ENCODE measurements at regions not wholly inside any gene's neighbourhood (a gene's known extent, or its start where the extent isn't known, plus 50 kb on each side); places are given as distances from the start of the nearest gene placed in this dataset.

DNA sequence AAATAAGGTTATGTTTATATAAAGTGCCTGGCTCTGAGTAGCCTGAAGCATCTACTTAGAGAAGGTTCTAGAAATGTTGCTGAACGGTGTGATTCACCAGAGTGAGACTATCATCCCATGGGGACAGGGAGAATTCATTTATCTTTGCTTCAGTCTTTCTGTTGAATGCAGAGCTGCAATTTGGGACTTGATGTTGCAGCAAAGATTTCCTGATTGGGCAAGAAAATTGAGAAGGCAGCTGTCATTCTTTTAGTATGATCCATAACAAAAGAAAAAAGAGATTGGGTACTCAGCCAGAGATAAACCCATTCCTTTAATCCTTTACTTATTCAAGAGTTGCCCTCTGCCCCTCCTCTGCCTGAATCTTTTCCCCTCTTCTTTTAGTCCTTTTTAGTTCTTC, 456.3 kb upstream of the WWC1 start:
- H3K4me3 Mint-ChIP-seq: no peak overlapping the region
- H3K4me1 Mint-ChIP-seq (ENCODE audit: low read depth): no peaks in the 10 kb centered on the region
- no peaks in the 10 kb centered on the region for H3K27me3 Mint-ChIP-seq (ENCODE audit: low read depth)
- ChIA-PET CTCF (no interaction called here), POLR2A (no interaction called here)
- H3K9me3 Mint-ChIP-seq (ENCODE audit: insufficient read depth): no peaks in the 10 kb centered on the region
- H3K27ac Mint-ChIP-seq: no peak overlapping the region
- no peaks in the 10 kb centered on the region for H3K36me3 Mint-ChIP-seq (ENCODE audit: low read depth)
- DNase-seq (no peak), ATAC-seq (no peak)

DNA sequence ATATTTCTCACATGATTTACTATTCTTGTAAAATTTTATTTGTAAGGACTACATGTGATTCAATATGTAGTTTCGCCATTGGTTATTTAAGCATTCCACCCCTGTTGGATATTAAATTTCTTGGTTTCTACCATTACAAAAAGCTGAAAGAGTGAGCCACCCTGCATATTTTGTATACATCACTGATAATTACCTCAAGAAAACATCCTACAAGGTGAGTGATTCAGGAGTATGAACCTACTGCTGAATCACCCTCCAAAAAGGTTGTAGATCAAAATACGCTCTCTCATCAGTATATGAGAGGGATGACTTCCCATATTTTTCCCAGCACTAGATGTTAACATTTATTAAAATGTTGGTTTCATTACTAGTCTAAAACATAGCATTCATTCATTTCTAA, 454.3 kb upstream of the WWC1 start:
- Mint-ChIP-seq H3K4me1 (ENCODE audit: low read depth) (no peaks in the 10 kb centered on the region), H3K27ac (no peak overlapping the region), H3K36me3 (ENCODE audit: low read depth) (no peaks in the 10 kb centered on the region), H3K4me3 (no peak overlapping the region), H3K9me3 (ENCODE audit: insufficient read depth) (no peaks in the 10 kb centered on the region), H3K27me3 (ENCODE audit: low read depth) (no peaks in the 10 kb centered on the region)
- ATAC-seq (no peak), DNase-seq (no peak)
- ChIA-PET CTCF (no interaction called here), POLR2A (no interaction called here)

DNA sequence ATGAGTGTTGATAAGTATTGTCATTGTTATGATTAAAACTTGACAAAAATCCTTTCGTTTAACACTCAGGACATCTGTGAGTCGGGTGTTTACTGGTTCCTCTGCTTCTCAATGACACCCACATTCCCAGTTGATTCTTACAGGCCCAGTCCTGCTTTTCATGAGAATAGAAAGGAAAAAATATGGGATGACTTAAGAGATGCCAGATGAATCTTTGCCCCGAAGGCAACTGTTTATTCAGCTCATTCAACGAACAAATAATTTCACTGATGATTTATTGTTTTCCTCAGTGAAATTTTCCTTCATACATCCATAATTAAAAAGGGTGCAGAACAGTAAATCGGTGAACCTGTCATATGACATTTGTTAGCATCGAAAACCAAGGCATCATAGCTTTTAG, 452.4 kb upstream of the WWC1 start:
- Mint-ChIP-seq H3K36me3 (ENCODE audit: low read depth) (no peaks in the 10 kb centered on the region), H3K27me3 (ENCODE audit: low read depth) (no peaks in the 10 kb centered on the region), H3K4me1 (ENCODE audit: low read depth) (no peaks in the 10 kb centered on the region), H3K9me3 (ENCODE audit: insufficient read depth) (no peaks in the 10 kb centered on the region), H3K4me3 (no peak overlapping the region), H3K27ac (no peak overlapping the region)
- ChIA-PET POLR2A (no interaction called here), CTCF (no interaction called here)
- no peak for DNase-seq
- no peak for ATAC-seq

DNA sequence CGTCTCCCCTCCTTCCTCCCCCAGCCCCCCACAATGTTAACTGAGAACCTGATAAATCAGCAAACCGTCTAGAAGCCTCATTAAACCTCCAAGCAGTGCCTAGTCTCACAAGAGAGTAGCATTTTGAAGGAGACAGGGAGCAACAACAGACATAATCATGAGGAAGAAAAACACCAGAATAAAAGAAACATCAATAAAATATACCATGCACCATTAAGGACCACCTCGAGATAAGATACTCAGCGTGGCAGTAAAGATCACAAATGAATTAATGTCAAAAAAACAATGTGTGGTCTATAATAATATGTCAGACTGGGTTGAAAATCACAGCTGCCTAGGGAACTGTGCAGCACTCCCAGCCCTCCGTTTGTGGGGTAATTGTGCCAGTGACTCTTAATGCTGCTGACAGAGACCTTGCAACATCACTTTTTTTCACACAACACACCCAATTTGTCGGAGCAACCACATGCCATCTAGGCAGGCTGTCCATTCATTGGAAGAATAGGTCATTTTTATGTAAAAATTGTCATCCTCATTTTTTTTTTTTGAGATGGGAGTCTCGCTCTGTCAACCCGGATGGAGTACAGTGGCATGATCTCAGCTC, 450.8 kb upstream of the WWC1 start:
- ChIA-PET CTCF (no interaction called here), POLR2A (no interaction called here)
- Mint-ChIP-seq H3K27ac (no peak overlapping the region), H3K27me3 (ENCODE audit: low read depth) (no peaks in the 10 kb centered on the region), H3K9me3 (ENCODE audit: insufficient read depth) (no peaks in the 10 kb centered on the region), H3K4me1 (ENCODE audit: low read depth) (no peaks in the 10 kb centered on the region), H3K36me3 (ENCODE audit: low read depth) (no peaks in the 10 kb centered on the region), H3K4me3 (no peak overlapping the region)
- DNase-seq (no peak), ATAC-seq (no peak)

DNA sequence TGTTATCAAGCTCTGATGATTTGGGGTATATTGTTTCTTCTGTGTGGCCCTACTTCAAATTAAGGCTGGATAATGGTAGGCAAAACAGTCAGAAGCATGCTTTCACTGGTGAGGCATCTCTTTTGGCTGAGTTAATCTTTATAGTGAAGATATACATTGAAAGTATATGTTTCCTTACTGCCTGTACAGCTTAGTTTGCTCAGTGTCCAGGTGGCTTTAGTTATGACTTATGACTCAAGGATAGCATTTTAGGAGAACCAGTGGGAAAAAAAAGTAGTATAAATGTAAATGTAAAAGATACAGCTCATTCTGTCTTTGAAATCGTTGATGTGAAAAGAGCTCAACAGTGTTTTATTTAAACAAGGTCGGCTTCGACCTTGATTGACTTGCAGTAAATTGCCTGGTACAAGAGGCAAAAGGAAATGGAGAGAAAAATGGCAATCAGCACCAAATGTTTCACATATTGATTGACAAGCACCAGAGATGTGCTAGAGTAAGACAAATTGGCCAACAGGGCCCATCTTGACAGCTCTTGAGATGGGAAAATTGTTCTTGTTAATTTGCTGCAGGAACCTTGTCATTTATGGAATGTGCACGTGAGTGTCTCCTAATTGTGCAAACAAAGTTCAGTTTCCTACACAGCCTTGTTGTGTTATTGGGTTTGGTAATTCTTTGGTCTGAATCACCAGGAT, 447.4 kb upstream of the WWC1 start:
- no peaks in the 10 kb centered on the region for H3K4me1 Mint-ChIP-seq (ENCODE audit: low read depth)
- no peak overlapping the region for H3K27ac Mint-ChIP-seq
- CTCF ChIA-PET: no interaction called here
- no peaks in the 10 kb centered on the region for H3K36me3 Mint-ChIP-seq (ENCODE audit: low read depth)
- no peak overlapping the region for H3K4me3 Mint-ChIP-seq
- H3K27me3 Mint-ChIP-seq (ENCODE audit: low read depth): no peaks in the 10 kb centered on the region
- no peak for ATAC-seq
- POLR2A ChIA-PET: no interaction called here
- DNase-seq: no peak
- H3K9me3 Mint-ChIP-seq (ENCODE audit: insufficient read depth): no peaks in the 10 kb centered on the region

DNA sequence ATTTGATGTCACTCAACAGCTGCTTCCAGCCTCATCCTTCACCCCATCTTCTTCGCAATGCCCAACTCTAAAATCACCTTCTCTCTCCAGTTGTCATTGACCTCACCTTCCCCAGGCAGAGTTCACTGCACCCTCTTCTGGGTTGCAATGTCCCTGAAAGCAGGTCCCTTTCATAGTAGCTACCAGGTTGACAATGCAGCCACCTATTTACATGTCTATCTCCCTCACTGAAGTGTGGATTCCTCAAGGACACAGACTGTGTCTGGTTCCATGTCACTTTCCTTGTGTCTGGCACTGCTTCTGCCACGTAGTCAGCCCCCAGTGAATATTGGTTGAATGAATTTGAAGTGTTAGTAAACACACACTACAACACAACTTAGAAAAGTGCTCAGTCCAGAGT, 445.5 kb upstream of the WWC1 start:
- Mint-ChIP-seq H3K27ac (no peak overlapping the region), H3K9me3 (ENCODE audit: insufficient read depth) (no peaks in the 10 kb centered on the region), H3K27me3 (ENCODE audit: low read depth) (no peaks in the 10 kb centered on the region), H3K4me3 (no peak overlapping the region), H3K4me1 (ENCODE audit: low read depth) (no peaks in the 10 kb centered on the region), H3K36me3 (ENCODE audit: low read depth) (no peaks in the 10 kb centered on the region)
- DNase-seq (no peak), ATAC-seq (no peak)
- ChIA-PET POLR2A (no interaction called here), CTCF (no interaction called here)

DNA sequence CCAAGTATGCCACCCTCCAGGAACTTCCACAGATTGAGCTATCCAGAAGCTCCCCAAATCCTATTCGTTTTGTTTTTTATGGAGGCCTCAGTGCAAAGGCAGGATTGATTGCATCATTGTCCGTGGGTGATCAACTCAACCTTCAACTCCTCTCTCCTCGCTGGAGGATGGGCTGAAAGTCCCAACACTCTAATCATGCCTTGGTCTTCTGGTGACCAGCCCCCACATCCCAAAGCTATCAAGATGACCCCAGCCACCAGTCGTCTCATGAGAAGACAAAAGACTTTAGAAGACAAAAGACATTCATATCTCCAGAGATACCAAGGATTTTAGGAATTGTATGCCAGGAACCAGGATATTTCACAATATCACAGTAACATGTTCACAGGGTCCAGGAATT, 441.6 kb upstream of the WWC1 start:
- Mint-ChIP-seq H3K4me1 (ENCODE audit: low read depth) (no peaks in the 10 kb centered on the region), H3K27ac (no peak overlapping the region), H3K9me3 (ENCODE audit: insufficient read depth) (no peaks in the 10 kb centered on the region), H3K27me3 (ENCODE audit: low read depth) (no peaks in the 10 kb centered on the region), H3K36me3 (ENCODE audit: low read depth) (no peaks in the 10 kb centered on the region), H3K4me3 (no peak overlapping the region)
- CTCF ChIA-PET: no interaction called here
- ATAC-seq (no peak), DNase-seq (no peak)
- POLR2A ChIA-PET: no interaction called here

DNA sequence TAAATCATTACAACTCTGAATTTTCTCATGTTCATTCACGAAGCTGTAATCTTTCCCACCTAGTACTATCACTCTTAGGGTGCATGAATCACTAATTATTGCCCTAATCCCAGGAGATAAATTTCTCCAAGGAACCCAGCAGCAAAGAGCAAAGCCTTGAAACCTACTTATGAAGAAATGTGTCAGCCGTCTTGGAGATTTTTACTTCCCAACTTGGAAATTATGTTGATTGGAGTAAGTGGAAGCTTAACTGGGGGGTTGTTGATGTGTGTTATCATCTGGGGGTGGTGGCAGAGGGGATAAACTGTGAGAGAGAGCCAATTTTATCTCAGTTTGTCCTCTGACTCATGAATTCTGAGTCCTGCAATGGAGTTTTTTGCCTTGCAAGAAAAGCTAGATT, 440.5 kb upstream of the WWC1 start:
- no peak for ATAC-seq
- ChIA-PET CTCF (no interaction called here), POLR2A (no interaction called here)
- no peaks in the 10 kb centered on the region for H3K27me3 Mint-ChIP-seq (ENCODE audit: low read depth)
- H3K36me3 Mint-ChIP-seq (ENCODE audit: low read depth): no peaks in the 10 kb centered on the region
- no peaks in the 10 kb centered on the region for H3K4me1 Mint-ChIP-seq (ENCODE audit: low read depth)
- H3K27ac Mint-ChIP-seq: no peak overlapping the region
- no peak overlapping the region for H3K4me3 Mint-ChIP-seq
- H3K9me3 Mint-ChIP-seq (ENCODE audit: insufficient read depth): no peaks in the 10 kb centered on the region
- no peak for DNase-seq

DNA sequence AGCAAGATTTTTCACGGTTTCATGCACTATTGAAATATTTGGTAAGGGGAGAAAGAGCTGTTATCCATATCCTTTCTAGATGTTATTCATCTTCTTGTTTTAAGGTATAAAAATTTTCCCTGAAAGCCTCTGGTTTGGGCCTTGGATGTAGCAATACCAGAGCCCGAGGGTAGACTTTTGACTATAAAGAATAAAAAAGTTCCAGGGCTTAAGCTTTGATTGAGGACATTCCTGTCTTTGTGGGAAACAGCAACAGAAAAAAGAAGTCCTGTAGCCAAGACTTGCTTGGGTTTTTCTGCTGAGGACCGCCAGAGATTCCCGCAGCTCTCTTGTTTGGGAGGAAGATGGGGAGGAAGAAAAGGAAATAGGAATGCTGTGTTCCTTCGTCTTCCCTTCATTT, 440.0 kb upstream of the WWC1 start:
- ATAC-seq (no peak), DNase-seq (no peak)
- no peaks in the 10 kb centered on the region for H3K27me3 Mint-ChIP-seq (ENCODE audit: low read depth)
- ChIA-PET POLR2A (no interaction called here), CTCF (no interaction called here)
- H3K4me3 Mint-ChIP-seq: no peak overlapping the region
- H3K4me1 Mint-ChIP-seq (ENCODE audit: low read depth): no peaks in the 10 kb centered on the region
- H3K27ac Mint-ChIP-seq: no peak overlapping the region
- no peaks in the 10 kb centered on the region for H3K9me3 Mint-ChIP-seq (ENCODE audit: insufficient read depth)
- no peaks in the 10 kb centered on the region for H3K36me3 Mint-ChIP-seq (ENCODE audit: low read depth)

DNA sequence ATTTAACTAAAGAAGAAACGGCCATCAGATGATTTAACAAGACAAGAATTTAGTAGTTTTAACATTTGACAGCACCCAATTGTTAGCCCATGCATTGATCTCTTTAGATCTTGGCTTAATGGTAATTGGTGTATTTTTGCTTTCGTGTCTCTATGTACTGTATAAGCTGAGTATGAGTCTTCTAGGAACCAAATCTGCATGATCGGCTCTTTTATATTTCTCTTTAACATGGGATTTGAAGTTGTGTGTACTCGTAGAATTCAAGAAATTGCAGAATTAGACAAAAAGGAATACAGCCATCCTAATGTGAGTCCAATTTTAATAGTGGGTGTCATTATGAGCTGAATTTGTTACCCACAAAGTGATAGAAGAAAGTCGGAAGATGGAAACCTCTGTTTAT, 438.9 kb upstream of the WWC1 start:
- no peaks in the 10 kb centered on the region for H3K9me3 Mint-ChIP-seq (ENCODE audit: insufficient read depth)
- DNase-seq (no peak), ATAC-seq (no peak)
- no peak overlapping the region for H3K27ac Mint-ChIP-seq
- H3K27me3 Mint-ChIP-seq (ENCODE audit: low read depth): no peaks in the 10 kb centered on the region
- POLR2A ChIA-PET: no interaction called here
- H3K4me1 Mint-ChIP-seq (ENCODE audit: low read depth): no peaks in the 10 kb centered on the region
- CTCF ChIA-PET: no interaction called here
- no peaks in the 10 kb centered on the region for H3K36me3 Mint-ChIP-seq (ENCODE audit: low read depth)
- no peak overlapping the region for H3K4me3 Mint-ChIP-seq

DNA sequence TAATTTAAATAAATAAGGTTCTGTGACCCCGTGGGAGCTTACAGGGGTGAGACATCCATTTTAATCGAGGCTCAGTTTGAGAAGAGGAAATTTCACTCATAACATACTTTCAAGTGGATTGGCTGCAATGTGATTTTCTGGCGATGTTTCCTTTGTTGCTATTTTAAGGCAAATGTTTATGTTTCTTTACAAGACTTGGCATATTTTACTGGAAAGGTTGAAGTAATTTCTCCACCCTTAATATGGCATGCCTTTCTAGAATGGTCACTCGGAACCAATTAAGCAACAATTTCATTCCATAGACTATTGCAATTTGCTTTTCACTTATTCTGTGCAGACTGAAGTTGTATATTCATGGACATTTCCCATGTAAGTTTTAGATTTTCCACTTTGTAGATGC, 438.0 kb upstream of the WWC1 start:
- CTCF ChIA-PET: no interaction called here
- Mint-ChIP-seq H3K4me1 (ENCODE audit: low read depth) (no peaks in the 10 kb centered on the region), H3K27ac (no peak overlapping the region), H3K36me3 (ENCODE audit: low read depth) (no peaks in the 10 kb centered on the region), H3K9me3 (ENCODE audit: insufficient read depth) (no peaks in the 10 kb centered on the region), H3K27me3 (ENCODE audit: low read depth) (no peaks in the 10 kb centered on the region), H3K4me3 (no peak overlapping the region)
- ATAC-seq (no peak), DNase-seq (no peak)
- POLR2A ChIA-PET: no interaction called here

DNA sequence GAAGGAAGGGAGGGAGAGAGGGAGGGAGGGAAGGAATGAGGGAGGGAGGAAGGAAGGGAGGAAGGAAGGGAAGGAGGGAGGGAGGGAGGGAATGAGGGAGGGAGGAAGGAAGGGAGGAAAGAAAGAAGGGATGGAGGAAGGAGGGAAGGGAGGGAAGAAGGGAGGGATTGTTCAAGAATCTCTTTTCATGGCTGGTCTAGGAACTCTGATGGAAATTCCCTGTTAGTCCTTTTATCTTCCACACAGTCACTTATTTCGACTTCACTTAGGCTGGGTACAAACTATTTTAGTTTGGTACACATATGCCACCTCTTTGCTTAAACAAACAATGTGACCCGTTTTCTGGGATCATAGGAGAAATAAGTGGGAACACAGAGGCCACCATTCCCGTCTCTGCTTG, 435.6 kb upstream of the WWC1 start:
- DNase-seq: no peak
- no peaks in the 10 kb centered on the region for H3K4me1 Mint-ChIP-seq (ENCODE audit: low read depth)
- POLR2A ChIA-PET: no interaction called here
- H3K27me3 Mint-ChIP-seq (ENCODE audit: low read depth): no peaks in the 10 kb centered on the region
- CTCF ChIA-PET: no interaction called here
- H3K36me3 Mint-ChIP-seq (ENCODE audit: low read depth): no peaks in the 10 kb centered on the region
- H3K9me3 Mint-ChIP-seq (ENCODE audit: insufficient read depth): no peaks in the 10 kb centered on the region
- H3K4me3 Mint-ChIP-seq: no peak overlapping the region
- no peak for ATAC-seq
- H3K27ac Mint-ChIP-seq: no peak overlapping the region

DNA sequence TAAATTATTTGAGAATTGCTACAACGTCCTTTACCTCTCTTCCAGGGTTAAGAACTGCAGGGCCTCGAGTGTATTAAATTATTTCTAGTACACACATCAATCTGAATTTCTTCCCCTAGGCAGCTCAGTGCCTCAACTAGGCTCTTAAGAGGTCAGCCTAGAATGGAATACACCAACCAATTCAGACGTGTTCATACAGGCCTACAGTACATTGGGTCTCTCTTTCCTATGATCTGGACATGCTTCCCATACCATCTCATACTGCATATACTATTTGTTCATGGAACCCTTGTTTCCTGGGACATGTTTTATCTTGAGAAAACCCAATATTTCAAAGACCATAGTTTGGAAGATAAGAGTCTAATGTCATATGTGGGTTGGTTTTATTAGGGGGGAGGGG, 434.1 kb upstream of the WWC1 start:
- no peak overlapping the region for H3K4me3 Mint-ChIP-seq
- DNase-seq: no peak
- no peaks in the 10 kb centered on the region for H3K4me1 Mint-ChIP-seq (ENCODE audit: low read depth)
- ChIA-PET CTCF (no interaction called here), POLR2A (no interaction called here)
- no peaks in the 10 kb centered on the region for H3K9me3 Mint-ChIP-seq (ENCODE audit: insufficient read depth)
- no peaks in the 10 kb centered on the region for H3K36me3 Mint-ChIP-seq (ENCODE audit: low read depth)
- H3K27me3 Mint-ChIP-seq (ENCODE audit: low read depth): no peaks in the 10 kb centered on the region
- ATAC-seq: no peak
- H3K27ac Mint-ChIP-seq: no peak overlapping the region

Measured in activated CD8-positive, alpha-beta T cell treated with anti-CD3 and anti-CD28 coated beads, Interleukin-2, amount 10 ng/mL, durations not matched to agents 7 days and 5 days (primary cell).